ENCODE measurements at regions not wholly inside any gene's neighbourhood (a gene's known extent, or its start where the extent isn't known, plus 50 kb on each side); places are given as distances from the start of the nearest gene placed in this dataset.

DNA sequence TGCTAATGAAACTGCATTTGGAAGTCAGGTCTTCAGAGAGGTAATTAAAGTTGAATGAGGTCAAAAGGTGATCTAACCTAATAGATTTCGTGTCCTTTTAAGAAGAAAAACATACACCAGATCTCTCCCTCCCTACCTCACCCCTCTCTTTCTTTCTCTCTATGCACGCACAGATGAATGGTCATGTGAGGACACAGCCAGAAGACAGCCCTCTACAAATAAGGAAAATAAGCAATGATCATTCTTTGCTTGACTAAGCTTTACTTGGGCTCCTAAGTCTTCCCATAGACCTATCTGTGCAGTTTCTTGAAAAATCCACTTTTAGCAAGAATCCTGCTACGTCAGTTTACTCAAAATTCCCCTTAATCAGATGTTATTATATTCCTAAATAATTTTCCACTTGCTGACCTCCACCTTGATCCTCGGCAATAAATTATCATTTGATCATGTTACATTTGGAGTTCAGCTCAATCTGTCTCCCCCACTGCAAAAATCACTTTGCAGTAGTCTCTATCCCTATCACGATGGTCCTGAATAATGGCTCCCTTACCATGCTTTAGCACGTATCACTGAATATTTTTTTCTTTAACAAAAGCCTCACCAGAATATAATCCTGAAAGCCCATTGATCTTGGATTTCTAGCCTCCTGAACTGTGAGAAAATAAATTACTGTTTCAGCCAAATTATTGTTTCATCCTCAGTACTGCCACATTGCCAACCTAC lies 527.3 kb downstream of the GABRG1 start:
- Histone ChIP-seq H3K9me3 (ENCODE audit: low read length) (no peaks in the 10 kb centered on the region), H4K20me1 (ENCODE audit: insufficient read depth, low read length) (no peaks in the 10 kb centered on the region), H2AFZ (ENCODE audit: low read length) (no peak overlapping the region), H3K4me3 (replicated peaks in 1 of 3; ENCODE audit: insufficient read depth in 1 of 3, low read depth in 2 of 3, low read length in 3 of 3) (no peak overlapping the region), H3K79me2 (ENCODE audit: insufficient read depth, low read length) (no peaks in the 10 kb centered on the region), H3K9ac (ENCODE audit: insufficient read depth, low read depth, low read length) (no peak overlapping the region), H3K27me3 (ENCODE audit: control insufficient read depth in 1 of 2, insufficient read depth in 2 of 2, low read length in 2 of 2) (no peaks in the 10 kb centered on the region), H3K36me3 (replicated peaks in 1 of 2; ENCODE audit: control insufficient read depth in 1 of 2, insufficient read depth in 2 of 2, low read length in 2 of 2) (no peaks in the 10 kb centered on the region), H3K4me2 (ENCODE audit: low read depth, low read length) (no peak overlapping the region), H3K4me1 (ENCODE audit: insufficient read depth, low read length) (no peaks in the 10 kb centered on the region), H3K27ac (ENCODE audit: extremely low read length, insufficient read depth, low read length) (no peak overlapping the region)
- CTCF ChIA-PET (ENCODE audit: low intra/inter-chr PET ratio, low total read pairs) = no interaction called here
- intact Hi-C loops (cut with micrococcal nuclease; ENCODE audit: unreplicated experiment) (no loop called here), in situ Hi-C loops (cut with HindIII; ENCODE audit: extremely low pct_ligation_motif_present, low pct_unique_long_range_greater_than_20kb) (no loop called here)
- WGBS (ENCODE audit: low lambda C conversion rate) = 2% methylated on average over 6 of the region's 6 CpGs
- no peak for DNase-seq (ENCODE audit: low spot score)
- BruUV-seq (replicated peaks) = no TSS peak
- POLR2A ChIA-PET = no interaction called here
- ATAC-seq = no peak
- FAIRE-seq = no peak
- TF ChIP-seq ZNF614 (CRISPR knock-in tag; IDR thresholded peaks at IDR 0.05; ENCODE audit: borderline replicate concordance) (no peak), ZNF232 (CRISPR knock-in tag; IDR thresholded peaks at IDR 0.05; ENCODE audit: borderline replicate concordance) (no peak), ZNF75D (CRISPR knock-in tag; IDR thresholded peaks at IDR 0.05; ENCODE audit: borderline replicate concordance) (no peak), ZNF333 (CRISPR knock-in tag; IDR thresholded peaks at IDR 0.05; ENCODE audit: borderline replicate concordance) (no peak), ZNF670 (CRISPR knock-in tag; IDR thresholded peaks at IDR 0.05; ENCODE audit: borderline replicate concordance) (no peak), ZMYM3 (CRISPR knock-in tag; IDR thresholded peaks at IDR 0.05) (no peak), ZNF441 (CRISPR knock-in tag; IDR thresholded peaks at IDR 0.05; ENCODE audit: borderline replicate concordance) (no peak)
- TF ChIP-seq, protein P1, sequence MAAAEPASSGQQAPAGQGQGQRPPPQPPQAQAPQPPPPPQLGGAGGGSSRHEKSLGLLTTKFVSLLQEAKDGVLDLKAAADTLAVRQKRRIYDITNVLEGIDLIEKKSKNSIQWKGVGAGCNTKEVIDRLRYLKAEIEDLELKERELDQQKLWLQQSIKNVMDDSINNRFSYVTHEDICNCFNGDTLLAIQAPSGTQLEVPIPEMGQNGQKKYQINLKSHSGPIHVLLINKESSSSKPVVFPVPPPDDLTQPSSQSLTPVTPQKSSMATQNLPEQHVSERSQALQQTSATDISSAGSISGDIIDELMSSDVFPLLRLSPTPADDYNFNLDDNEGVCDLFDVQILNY (CRISPR knock-in tag; conservative IDR thresholded peaks at IDR 0.05) = no peak

DNA sequence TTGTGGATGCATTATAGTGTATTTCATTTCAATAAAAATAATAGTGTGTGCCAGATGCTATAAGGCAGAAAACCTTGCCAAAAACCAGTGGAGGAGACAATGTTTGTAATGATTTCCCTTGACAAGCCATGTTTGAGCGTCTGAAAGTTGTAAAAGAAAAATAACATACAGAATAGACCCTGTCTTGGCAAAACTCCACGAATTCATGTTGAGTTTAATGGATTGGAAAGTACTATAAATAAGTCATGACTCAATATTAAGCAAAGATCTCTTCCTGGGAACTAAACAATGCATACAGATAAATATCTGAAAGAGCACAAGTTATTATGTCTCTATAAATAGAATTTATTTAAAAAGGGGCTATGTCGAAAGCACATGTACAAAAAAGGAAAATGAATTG lies 543.5 kb downstream of the GABRG1 start:
- Histone ChIP-seq H2AFZ (ENCODE audit: low read length) (no peak overlapping the region), H3K9me3 (ENCODE audit: low read length) (peaks cover 9% of the 10 kb centered on the region), H3K27ac (ENCODE audit: extremely low read length, insufficient read depth, low read length) (no peak overlapping the region), H3K9ac (ENCODE audit: insufficient read depth, low read depth, low read length) (no peak overlapping the region), H3K36me3 (replicated peaks in 1 of 2; ENCODE audit: control insufficient read depth in 1 of 2, insufficient read depth in 2 of 2, low read length in 2 of 2) (no peaks in the 10 kb centered on the region), H3K4me3 (replicated peaks in 1 of 3; ENCODE audit: insufficient read depth in 1 of 3, low read depth in 2 of 3, low read length in 3 of 3) (no peak overlapping the region), H3K4me1 (ENCODE audit: insufficient read depth, low read length) (no peaks in the 10 kb centered on the region), H3K4me2 (ENCODE audit: low read depth, low read length) (no peak overlapping the region), H3K79me2 (ENCODE audit: insufficient read depth, low read length) (no peaks in the 10 kb centered on the region), H4K20me1 (ENCODE audit: insufficient read depth, low read length) (no peaks in the 10 kb centered on the region), H3K27me3 (ENCODE audit: control insufficient read depth in 1 of 2, insufficient read depth in 2 of 2, low read length in 2 of 2) (no peaks in the 10 kb centered on the region)
- in situ Hi-C loops (cut with HindIII; ENCODE audit: extremely low pct_ligation_motif_present, low pct_unique_long_range_greater_than_20kb) (no loop called here), intact Hi-C loops (cut with micrococcal nuclease; ENCODE audit: unreplicated experiment) (no loop called here)
- 0% methylated on average over 3 of the region's 3 CpGs for WGBS (ENCODE audit: low lambda C conversion rate)
- no TSS peak for BruUV-seq (replicated peaks)
- ChIA-PET CTCF (ENCODE audit: low intra/inter-chr PET ratio, low total read pairs) (no interaction called here), POLR2A (no interaction called here)
- DNase-seq (ENCODE audit: low spot score) = no peak
- no peak for ATAC-seq
- FAIRE-seq = no peak
- no peak for TF ChIP-seq ZNF562 (CRISPR knock-in tag; IDR thresholded peaks at IDR 0.05; ENCODE audit: borderline replicate concordance)
- no peak for TF ChIP-seq ZNF781 (CRISPR knock-in tag; IDR thresholded peaks at IDR 0.05; ENCODE audit: borderline replicate concordance, not compliant biosample characterization)
- TF ChIP-seq SIX4 (CRISPR knock-in tag; IDR thresholded peaks at IDR 0.05) = no peak
- no peak for TF ChIP-seq ZNF616 (CRISPR knock-in tag; IDR thresholded peaks at IDR 0.05; ENCODE audit: low read depth)
- no peak for TF ChIP-seq TFDP1 (CRISPR knock-in tag; IDR thresholded peaks at IDR 0.05; ENCODE audit: borderline replicate concordance)
- TF ChIP-seq ZNF878 (CRISPR knock-in tag; IDR thresholded peaks at IDR 0.05) = no peak
- TF ChIP-seq SNRNP70 (IDR thresholded peaks at IDR 0.05; ENCODE audit: low read depth, low read length) = no peak
- TF ChIP-seq MBD4 (IDR thresholded peaks at IDR 0.05; ENCODE audit: borderline replicate concordance, low read length) = no peak
- no peak for TF ChIP-seq ZNF772 (CRISPR knock-in tag; IDR thresholded peaks at IDR 0.05)

Measured in HepG2 (cell line).